Hepatocyte (in vitro differentiated cells): ENCODE measurements at regions not wholly inside any gene's neighbourhood (a gene's known extent, or its start where the extent isn't known, plus 50 kb on each side); places are given as distances from the start of the nearest gene placed in this dataset.

ENCODE experiments used
- CTCF ChIP-seq: fragments of 200-600 bp; sonication (generic); IDR thresholded peaks from 2 replicates; pipeline ENCODE4 v1.5.1; 2016; ENCODE audit warnings: antibody characterized with exemption, mild to moderate bottlenecking; ENCODE audit not compliant: poor library complexity
- EZH2 ChIP-seq: fragments of 200-600 bp; sonication (generic); IDR thresholded peaks from 2 replicates; pipeline ENCODE4 v1.6.1; 2016; ENCODE audit warnings: antibody characterized with exemption, mild to moderate bottlenecking, borderline replicate concordance
- EZH2phosphoT487 ChIP-seq: fragments of 200-600 bp; sonication (generic); IDR thresholded peaks from one replicate; pipeline ENCODE4 v1.6.1; 2018; ENCODE audit warnings: antibody characterized with exemption, mild to moderate bottlenecking, low read depth, moderate library complexity; ENCODE audit not compliant: unreplicated experiment, severe bottlenecking

- TF ChIP-seq CTCF (peak; percentile 45), EZH2 (no peak), EZH2phosphoT487 (no peak)
Measured at GRCh38 chr3:188052169-188053035, 101.6 kb upstream of the LPP start.
